SK-N-SH treated with all-trans-retinoic acid at 6 μM for 48 hours (cell line): ENCODE measurements at regions not wholly inside any gene's neighbourhood (a gene's known extent, or its start where the extent isn't known, plus 50 kb on each side); places are given as distances from the start of the nearest gene placed in this dataset.

Source experiments
- ATAC-seq: fragments of 200-7000 bp; cut with Tn5 transposase; 3 replicates; pipeline ENCODE4 v1.9.1; 2020; ENCODE audit warnings: mild to moderate bottlenecking, moderate library complexity
- ARNTL ChIP-seq: fragments of 450-650 bp; formaldehyde crosslinking; IDR thresholded peaks from 2 replicates; pipeline ENCODE4 v1.5.0; 2020; ENCODE audit warnings: low read depth, mild to moderate bottlenecking, moderate library complexity, borderline replicate concordance
- BACH2 ChIP-seq: fragments of 250-450 bp; sonication (Bioruptor Pico); IDR thresholded peaks from 2 replicates; pipeline ENCODE4 v1.9.0; 2021; ENCODE audit warnings: mild to moderate bottlenecking, borderline replicate concordance
- CREB5 ChIP-seq: fragments of 250-450 bp; sonication (Bioruptor Pico); IDR thresholded peaks from 2 replicates; pipeline ENCODE4 v1.5.1; 2020; ENCODE audit warnings: low read depth, mild to moderate bottlenecking, moderate library complexity
- CSDC2 ChIP-seq: fragments of 250-450 bp; sonication (Bioruptor Pico); IDR thresholded peaks from 2 replicates; pipeline ENCODE4 v1.5.0; 2020; ENCODE audit warnings: mild to moderate bottlenecking, moderate library complexity
- CSRNP3 ChIP-seq: fragments of 250-450 bp; sonication (Bioruptor Pico); IDR thresholded peaks from 2 replicates; pipeline ENCODE4 v1.5.1; 2021; ENCODE audit warnings: mild to moderate bottlenecking, moderate library complexity
- ESRRG ChIP-seq: fragments of 250-450 bp; sonication (Bioruptor Pico); IDR thresholded peaks from 2 replicates; pipeline ENCODE4 v1.6.1; 2021; ENCODE audit warnings: mild to moderate bottlenecking
- GLIS3 ChIP-seq: fragments of 250-450 bp; sonication (Bioruptor Pico); IDR thresholded peaks from 2 replicates; pipeline ENCODE4 v1.5.0; 2020; ENCODE audit warnings: mild to moderate bottlenecking, moderate library complexity
- ISL1 ChIP-seq: fragments of 250-450 bp; sonication (Bioruptor Pico); IDR thresholded peaks from 2 replicates; pipeline ENCODE4 v2.1.2; 2022; ENCODE audit warnings: mild to moderate bottlenecking, moderate library complexity
- PATZ1 ChIP-seq: fragments of 250-450 bp; sonication (Bioruptor Pico); IDR thresholded peaks from 2 replicates; pipeline ENCODE4 v1.8.0; 2020; ENCODE audit warnings: mild to moderate bottlenecking, moderate library complexity, borderline replicate concordance
- POU6F1 ChIP-seq: fragments of 250-450 bp; sonication (Bioruptor Pico); IDR thresholded peaks from 2 replicates; pipeline ENCODE4 v1.8.0; 2021; ENCODE audit warnings: low read depth, mild to moderate bottlenecking, moderate library complexity, borderline replicate concordance
- PPARA ChIP-seq: fragments of 250-450 bp; sonication (Bioruptor Pico); IDR thresholded peaks from 2 replicates; pipeline ENCODE4 v1.5.0; 2020; ENCODE audit warnings: mild to moderate bottlenecking, borderline replicate concordance
- RARB ChIP-seq: fragments of 250-450 bp; sonication (Bioruptor Pico); IDR thresholded peaks from 2 replicates; pipeline ENCODE4 v1.8.0; 2021; ENCODE audit warnings: mild to moderate bottlenecking, moderate library complexity
- SNAI2 ChIP-seq: fragments of 250-450 bp; sonication (Bioruptor Pico); IDR thresholded peaks from 2 replicates; pipeline ENCODE4 v1.5.0; 2020; ENCODE audit warnings: mild to moderate bottlenecking, moderate library complexity
- TCF4 ChIP-seq: fragments of 250-450 bp; sonication (Bioruptor Pico); IDR thresholded peaks from 2 replicates; pipeline ENCODE4 v1.8.0; 2021; ENCODE audit warnings: mild to moderate bottlenecking, moderate library complexity, borderline replicate concordance
- TOX ChIP-seq: fragments of 250-450 bp; sonication (Bioruptor Pico); IDR thresholded peaks from 2 replicates; pipeline ENCODE4 v1.8.0; 2021; ENCODE audit warnings: mild to moderate bottlenecking, moderate library complexity, borderline replicate concordance
- ZC3H10 ChIP-seq: fragments of 250-450 bp; sonication (Bioruptor Pico); IDR thresholded peaks from 2 replicates; pipeline ENCODE4 v1.5.1; 2021; ENCODE audit warnings: mild to moderate bottlenecking, moderate library complexity
- ZFP3 ChIP-seq: fragments of 250-450 bp; sonication (Bioruptor Pico); IDR thresholded peaks from 2 replicates; pipeline ENCODE4 v1.5.0; 2020; ENCODE audit warnings: mild to moderate bottlenecking, moderate library complexity
- ZFP30 ChIP-seq: fragments of 450-650 bp; formaldehyde crosslinking; IDR thresholded peaks from 2 replicates; pipeline ENCODE4 v1.5.0; 2022; ENCODE audit warnings: mild to moderate bottlenecking, moderate library complexity
- ZNF70 ChIP-seq: fragments of 450-650 bp; formaldehyde crosslinking; IDR thresholded peaks from 2 replicates; pipeline ENCODE4 v1.5.0; 2020; ENCODE audit warnings: mild to moderate bottlenecking, moderate library complexity
- ZNF8 ChIP-seq: fragments of 450-650 bp; formaldehyde crosslinking; IDR thresholded peaks from 2 replicates; pipeline ENCODE4 v1.5.0; 2020; ENCODE audit warnings: mild to moderate bottlenecking, moderate library complexity

- no peak for TF ChIP-seq ARNTL (CRISPR knock-in tag)
- no peak for TF ChIP-seq TCF4
- TF ChIP-seq ESRRG (CRISPR knock-in tag): no peak
- TF ChIP-seq GLIS3 (CRISPR knock-in tag): no peak
- no peak for TF ChIP-seq SNAI2 (CRISPR knock-in tag)
- TF ChIP-seq ZFP3 (CRISPR knock-in tag): no peak
- TF ChIP-seq ZC3H10 (CRISPR knock-in tag): no peak
- no peak for TF ChIP-seq ZNF70 (CRISPR knock-in tag)
- no peak for TF ChIP-seq ZNF8 (CRISPR knock-in tag)
- TF ChIP-seq POU6F1 (CRISPR knock-in tag): no peak
- no peak for TF ChIP-seq ISL1
- TF ChIP-seq BACH2 (CRISPR knock-in tag): no peak
- ATAC-seq: no peak
Observed at GRCh38 chr2:83063511-83063910, 1395.6 kb downstream of the SUCLG1 start.

GRCh38 chr2:83058683-83059082 is 1400.4 kb downstream of the SUCLG1 start:
- ATAC-seq: no peak
- TF ChIP-seq GLIS3 (CRISPR knock-in tag) (no peak), ISL1 (no peak), ARNTL (CRISPR knock-in tag) (no peak), TCF4 (no peak), POU6F1 (CRISPR knock-in tag) (no peak)
- TF ChIP-seq, all 23 proteins: peak for 0

- no peak for ATAC-seq
- TF ChIP-seq CSDC2 (CRISPR knock-in tag): no peak
- no peak for TF ChIP-seq TCF4
- TF ChIP-seq PPARA (CRISPR knock-in tag): no peak
- TF ChIP-seq ZNF70 (CRISPR knock-in tag): no peak
- no peak for TF ChIP-seq PATZ1 (CRISPR knock-in tag)
- TF ChIP-seq BACH2 (CRISPR knock-in tag): no peak
- no peak for TF ChIP-seq ESRRG (CRISPR knock-in tag)
- no peak for TF ChIP-seq RARB (CRISPR knock-in tag)
- TF ChIP-seq CSRNP3: no peak
- TF ChIP-seq SNAI2 (CRISPR knock-in tag): no peak
- TF ChIP-seq ZFP30 (CRISPR knock-in tag): no peak
- TF ChIP-seq TOX (CRISPR knock-in tag): no peak
- no peak for TF ChIP-seq GLIS3 (CRISPR knock-in tag)
- no peak for TF ChIP-seq POU6F1 (CRISPR knock-in tag)
- TF ChIP-seq ZFP3 (CRISPR knock-in tag): no peak
Observed at GRCh38 chr2:83055376-83056010, 1403.6 kb downstream of the SUCLG1 start.

- ATAC-seq: no peak
- TF ChIP-seq TCF4: no peak
- TF ChIP-seq GLIS3 (CRISPR knock-in tag): no peak
- TF ChIP-seq ZFP30 (CRISPR knock-in tag): no peak
- no peak for TF ChIP-seq ISL1
- no peak for TF ChIP-seq ZC3H10 (CRISPR knock-in tag)
- no peak for TF ChIP-seq RARB (CRISPR knock-in tag)
- no peak for TF ChIP-seq CREB5 (CRISPR knock-in tag)
- no peak for TF ChIP-seq ARNTL (CRISPR knock-in tag)
- TF ChIP-seq ZFP3 (CRISPR knock-in tag): no peak
- TF ChIP-seq POU6F1 (CRISPR knock-in tag): no peak
- TF ChIP-seq CSDC2 (CRISPR knock-in tag): no peak
- no peak for TF ChIP-seq PPARA (CRISPR knock-in tag)
- TF ChIP-seq TOX (CRISPR knock-in tag): no peak
- no peak for TF ChIP-seq SNAI2 (CRISPR knock-in tag)
- TF ChIP-seq, all 23 proteins: peak for 0
Observed at GRCh38 chr2:83054751-83055150, 1404.3 kb downstream of the SUCLG1 start.
